ENCODE measurements at regions not wholly inside any gene's neighbourhood (a gene's known extent, or its start where the extent isn't known, plus 50 kb on each side); places are given as distances from the start of the nearest gene placed in this dataset.

DNA sequence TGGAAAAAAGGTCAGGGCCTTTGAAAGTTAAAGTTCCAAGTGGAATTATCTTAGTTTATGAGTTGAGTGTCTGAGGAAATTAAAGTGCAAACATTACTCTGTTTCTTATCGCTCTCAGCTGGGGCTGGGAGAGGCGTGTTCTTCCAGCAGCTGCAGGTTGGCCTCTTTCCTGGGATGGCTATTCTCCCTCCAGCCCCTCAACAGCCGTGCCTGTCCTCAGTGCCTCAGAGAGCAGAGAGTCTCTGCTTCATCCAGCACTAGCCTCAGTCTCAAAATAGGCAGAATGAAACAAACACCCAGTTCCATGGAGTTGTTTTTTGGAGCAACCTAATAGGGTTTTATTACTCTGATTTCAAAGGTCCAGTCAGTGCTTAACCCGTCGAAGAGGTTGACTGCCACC is 298.1 kb downstream of the GALR1 start:
- TF ChIP-seq RARB (CRISPR knock-in tag; IDR thresholded peaks at IDR 0.05) = no peak
- TF ChIP-seq ZFP30 (CRISPR knock-in tag; IDR thresholded peaks at IDR 0.05) = no peak
- TF ChIP-seq TOX (CRISPR knock-in tag; IDR thresholded peaks at IDR 0.05; ENCODE audit: borderline replicate concordance) = no peak
- no peak for TF ChIP-seq ESRRG (CRISPR knock-in tag; IDR thresholded peaks at IDR 0.05)
- no peak for TF ChIP-seq BACH2 (CRISPR knock-in tag; IDR thresholded peaks at IDR 0.05; ENCODE audit: borderline replicate concordance)
- no peak for TF ChIP-seq ZNF8 (CRISPR knock-in tag; IDR thresholded peaks at IDR 0.05)
- no peak for TF ChIP-seq GLIS3 (CRISPR knock-in tag; IDR thresholded peaks at IDR 0.05)
- no peak for TF ChIP-seq ZNF565 (CRISPR knock-in tag; conservative IDR thresholded peaks at IDR 0.05; ENCODE audit: low read depth)
- TF ChIP-seq PATZ1 (CRISPR knock-in tag; IDR thresholded peaks at IDR 0.05; ENCODE audit: borderline replicate concordance) = no peak
